GM21526 (cell line): ENCODE measurements at regions not wholly inside any gene's neighbourhood (a gene's known extent, or its start where the extent isn't known, plus 50 kb on each side); places are given as distances from the start of the nearest gene placed in this dataset.
"Not testable (repeated sequence)": the region's sequence is repeated elsewhere in the genome, so short reads cannot be mapped to it uniquely, and the experiment has no call there.

Experiments
- ATAC-seq: cut with Tn5 transposase; IDR thresholded peaks from one replicate; pipeline ENCODE4 v1.9.1; 2021; ENCODE audit warnings: moderate library complexity; ENCODE audit not compliant: unreplicated experiment, low FRiP score

DNA sequence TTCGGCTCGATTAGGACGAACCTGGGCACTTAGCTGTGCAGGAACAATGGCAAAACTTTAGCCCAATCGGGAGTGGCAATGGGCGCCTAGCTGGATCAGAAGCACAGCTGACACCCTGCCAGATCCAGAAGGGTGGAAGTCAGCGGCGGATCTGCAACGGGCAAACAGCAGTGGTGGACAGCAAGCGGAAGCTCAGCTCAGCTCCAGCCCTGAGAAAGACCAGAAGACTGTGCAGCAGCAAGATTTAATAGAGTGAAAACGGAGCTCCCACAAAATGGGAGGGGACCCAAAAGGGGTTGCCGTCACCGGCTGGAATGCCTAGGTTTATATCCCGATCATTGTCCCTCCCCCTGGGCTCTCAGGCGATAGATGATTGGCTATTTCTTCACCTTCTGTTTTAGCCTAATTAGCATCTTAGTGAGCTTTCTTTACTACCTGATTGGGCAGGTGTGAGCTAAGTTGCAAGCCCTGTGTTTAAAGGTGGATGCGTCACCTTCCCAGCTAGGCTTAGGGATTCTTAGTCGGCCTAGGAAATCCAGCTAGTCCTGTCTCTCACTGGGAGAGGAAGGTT, 1237.9 kb downstream of the CDH12 start:
- no peak for ATAC-seq

DNA sequence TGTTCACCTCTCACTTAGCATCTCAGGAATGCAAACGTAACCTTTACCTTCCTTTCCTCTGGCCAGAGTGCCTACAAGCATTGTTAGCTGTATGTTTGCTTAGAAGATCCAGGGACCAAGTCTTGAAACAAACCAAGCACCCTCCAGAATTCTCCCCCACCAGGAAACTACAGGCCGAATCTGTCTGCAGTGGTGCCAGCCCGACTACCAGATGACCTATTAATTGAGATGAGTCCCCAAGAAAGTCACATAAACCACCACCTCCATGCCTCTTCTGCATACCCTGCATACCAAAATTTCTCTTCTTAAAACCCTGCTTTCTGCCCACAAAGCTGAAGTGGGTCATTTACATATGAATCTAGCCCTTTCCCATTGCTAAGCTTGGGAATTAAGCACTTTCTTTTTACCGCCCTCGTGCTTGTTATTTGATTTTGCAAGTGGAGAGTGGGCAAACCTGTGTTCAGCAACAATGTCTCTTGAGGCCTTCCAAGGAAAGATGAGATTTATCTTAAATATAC, 1239.1 kb downstream of the CDH12 start:
- no peak for ATAC-seq

DNA sequence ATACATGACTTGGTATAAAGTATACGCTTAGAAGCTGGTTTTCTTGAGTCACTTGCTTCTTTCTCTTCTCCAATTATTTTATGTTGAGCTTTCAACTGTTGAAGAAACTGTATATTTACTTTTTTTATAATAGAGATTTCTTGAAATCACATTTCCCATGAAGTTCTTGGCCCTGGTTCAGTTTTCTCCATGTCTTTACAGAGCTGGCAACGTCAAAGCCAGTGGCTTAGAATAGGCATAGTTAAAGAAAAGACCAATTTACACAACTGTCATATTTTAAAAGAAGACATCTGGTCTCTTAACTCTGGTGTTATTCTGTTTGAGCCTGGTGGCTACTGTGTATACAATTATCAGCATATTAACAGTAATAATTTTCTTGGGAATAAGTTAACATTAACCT, 1249.3 kb downstream of the CDH12 start:
- no peak for ATAC-seq

DNA sequence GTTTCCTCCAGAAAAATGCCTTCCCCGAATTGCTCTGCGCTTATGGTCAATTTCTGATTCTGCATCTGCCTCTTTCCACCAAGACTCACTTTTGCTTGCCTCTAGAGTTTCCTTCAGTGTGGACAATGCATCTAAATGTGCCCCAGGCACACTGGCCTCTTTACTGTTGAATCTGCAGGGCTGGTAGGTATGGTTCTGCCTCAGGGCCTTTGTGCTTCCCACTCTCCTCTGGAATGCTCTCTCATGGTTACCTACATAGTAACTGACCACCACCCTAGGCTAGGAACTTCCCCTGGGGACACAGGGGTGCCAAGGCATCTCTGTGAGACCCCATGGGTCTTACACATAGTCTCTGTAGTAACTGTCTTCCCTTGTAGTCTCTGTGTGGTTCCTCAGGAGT, 1258.6 kb downstream of the CDH12 start:
- ATAC-seq: no peak

DNA sequence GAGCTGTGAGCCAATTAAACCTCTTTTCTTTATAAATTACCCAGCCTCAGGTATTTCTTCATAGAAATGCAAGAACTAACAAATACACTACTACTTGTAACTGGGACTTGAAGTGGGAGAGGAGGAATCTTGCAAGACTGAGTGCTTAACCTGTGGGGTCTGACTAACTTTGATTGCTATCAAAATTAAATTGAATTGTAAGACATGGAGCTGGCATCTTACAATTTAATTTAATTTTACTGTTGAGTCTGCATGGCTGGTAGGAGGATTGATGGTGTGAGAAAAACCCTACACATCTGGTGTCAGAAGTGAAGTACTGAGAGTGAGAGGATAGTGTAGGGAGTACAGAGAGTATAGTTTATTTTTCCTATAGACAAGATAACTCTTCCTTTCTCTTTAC, 1259.9 kb downstream of the CDH12 start:
- no peak for ATAC-seq

DNA sequence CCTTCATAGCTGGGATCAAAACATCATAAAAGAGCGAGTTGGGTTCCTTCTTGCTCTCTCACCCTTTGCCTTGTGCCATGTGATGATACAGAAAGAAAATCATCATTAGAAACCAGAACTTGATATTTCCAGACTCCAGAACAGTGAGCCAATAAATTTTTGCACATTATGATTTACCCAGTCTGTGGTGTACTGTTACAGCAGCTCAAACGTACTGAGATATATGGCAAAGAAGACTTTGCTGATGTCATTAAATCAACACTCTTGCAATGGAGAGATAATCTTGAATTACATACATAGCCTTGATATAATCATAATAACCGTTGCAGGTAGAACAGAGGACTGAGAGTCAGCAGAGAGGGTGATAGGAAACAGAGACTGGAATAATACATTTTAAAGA, 1271.6 kb downstream of the CDH12 start:
- ATAC-seq: no peak

DNA sequence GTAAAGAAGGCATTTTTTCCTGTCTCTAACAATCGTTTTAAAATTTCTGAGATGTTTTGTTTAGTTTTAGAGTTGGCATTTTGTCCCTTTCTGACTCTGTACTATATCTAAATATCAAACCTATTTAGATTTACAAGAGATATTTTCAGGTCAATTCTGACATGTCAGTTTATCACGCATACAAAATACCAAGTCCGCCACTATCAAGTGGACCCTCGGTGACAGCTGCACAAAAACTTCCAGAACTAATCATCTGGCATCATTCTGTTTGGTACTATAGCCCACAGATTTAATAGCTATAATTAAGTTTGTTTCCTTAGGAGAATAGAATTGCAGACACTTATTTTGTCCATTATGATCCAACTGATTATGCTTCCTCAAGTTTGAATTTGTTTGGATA, 1278.2 kb downstream of the CDH12 start:
- no peak for ATAC-seq

DNA sequence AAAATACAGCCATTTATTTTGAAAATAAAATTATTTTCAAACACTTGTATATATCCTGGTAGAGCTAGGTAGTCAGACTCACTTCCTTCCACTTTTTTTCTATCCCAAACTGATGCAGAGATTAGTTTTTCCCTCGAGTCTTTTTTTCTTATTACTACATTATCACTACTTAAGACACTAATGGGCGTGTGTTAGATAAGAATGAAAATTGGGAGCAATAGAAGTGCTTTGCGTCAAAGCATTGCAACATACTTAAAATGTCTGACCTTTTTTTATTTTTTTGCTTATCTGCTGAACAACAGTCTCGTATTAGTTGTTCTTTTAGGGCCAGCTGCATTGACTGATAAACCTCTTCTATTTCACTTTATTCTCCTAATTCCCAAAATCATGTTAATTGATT, 1278.7 kb downstream of the CDH12 start:
- no peak for ATAC-seq

DNA sequence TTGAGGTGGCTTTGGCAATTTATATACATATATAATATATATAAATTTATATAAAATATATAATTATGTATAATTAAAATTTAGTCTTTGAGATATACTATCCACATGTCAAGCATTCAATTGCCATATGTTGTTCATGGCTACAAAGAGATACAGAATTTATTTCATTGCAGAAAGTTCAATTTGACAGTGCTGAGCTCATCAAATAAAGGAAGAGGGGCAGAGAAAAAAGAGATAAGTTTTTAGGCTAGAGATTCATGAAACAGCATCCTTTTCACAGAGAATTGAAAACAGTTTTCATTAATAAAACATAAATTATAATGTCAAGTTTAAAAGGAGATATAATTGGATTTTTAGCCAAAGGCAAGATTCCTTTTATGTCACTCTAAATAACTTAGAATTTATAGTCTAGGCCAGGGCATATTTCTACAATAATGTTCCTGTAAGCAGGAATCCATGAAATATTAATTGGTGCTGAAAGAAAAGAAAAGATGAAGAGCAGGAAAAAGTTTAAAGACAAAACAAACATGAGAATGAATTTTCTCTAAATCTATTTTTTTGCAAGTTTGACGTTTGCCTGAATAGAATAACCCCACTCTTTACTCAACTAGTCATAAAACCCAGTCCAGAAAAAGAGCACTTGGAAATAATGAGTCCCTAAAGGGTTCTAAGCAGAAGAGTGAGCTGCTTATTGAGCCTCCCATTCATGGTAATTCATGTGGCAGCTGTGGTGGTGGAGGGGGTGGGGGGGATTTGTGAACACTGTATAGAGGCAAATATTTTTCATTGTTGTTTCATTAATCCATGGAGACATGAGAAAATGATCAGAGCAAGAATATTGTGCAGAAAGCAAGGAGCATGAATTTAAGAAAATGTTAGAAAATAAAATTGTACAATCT, 1279.5 kb downstream of the CDH12 start:
- no peak for ATAC-seq

DNA sequence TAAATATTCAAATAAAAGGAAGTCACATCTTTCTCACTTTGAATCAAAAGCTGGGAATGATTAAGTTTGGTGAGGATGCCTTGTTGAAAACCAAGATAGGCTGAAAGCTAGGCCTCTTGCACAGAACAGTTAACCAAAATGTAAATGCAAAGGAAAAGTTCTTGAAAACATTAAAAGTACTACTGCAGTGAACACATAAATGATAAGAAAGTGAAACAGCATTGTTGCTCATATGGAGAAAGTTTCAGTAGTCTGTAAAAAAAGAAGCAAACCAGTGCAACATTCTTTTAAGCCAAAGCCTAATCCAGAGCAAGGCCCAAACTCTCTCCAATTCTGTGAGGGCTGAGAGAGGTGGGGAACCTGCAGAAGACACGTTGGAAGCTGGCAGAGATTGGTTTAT, 1281.9 kb downstream of the CDH12 start:
- not testable (repeated sequence) for ATAC-seq

DNA sequence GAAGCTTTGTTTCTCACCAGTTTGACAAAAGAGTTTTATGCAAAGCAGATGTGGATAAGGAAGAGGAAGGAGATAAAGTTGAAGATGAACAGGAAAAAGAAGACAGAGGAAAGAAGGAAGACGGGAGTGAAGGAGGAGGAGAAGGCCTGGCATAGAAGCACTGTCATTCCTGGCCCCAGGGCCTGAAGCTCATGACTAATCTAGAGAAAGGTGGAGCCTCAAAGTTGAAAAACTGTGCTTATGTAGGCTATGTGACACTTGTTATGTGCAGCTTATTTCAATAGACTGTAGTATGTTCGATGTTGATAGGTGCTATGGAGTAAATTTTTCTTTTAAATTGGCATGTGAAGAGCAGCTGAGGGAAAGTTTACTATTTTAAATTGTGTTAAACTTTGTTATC, 1294.0 kb downstream of the CDH12 start:
- not testable (repeated sequence) for ATAC-seq

DNA sequence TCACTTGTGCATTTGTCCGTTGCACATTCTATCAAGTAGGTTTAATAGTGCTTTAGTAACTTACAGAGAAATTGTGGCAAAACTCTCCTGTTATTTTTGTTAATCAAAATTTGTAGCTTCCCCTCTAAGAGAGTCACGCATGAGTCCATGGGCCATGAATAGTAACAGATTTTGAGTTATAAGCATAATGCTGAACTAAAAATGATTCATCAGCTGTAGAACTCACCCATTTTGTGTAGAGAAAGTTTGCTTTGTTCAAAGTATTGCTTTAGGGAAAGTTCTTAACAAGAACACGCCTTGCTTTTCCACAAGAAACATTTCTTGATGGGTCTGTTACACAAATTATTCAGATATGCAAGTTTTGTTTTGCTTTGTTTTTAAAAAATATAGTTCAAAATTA, 1300.9 kb downstream of the CDH12 start:
- not testable (repeated sequence) for ATAC-seq

DNA sequence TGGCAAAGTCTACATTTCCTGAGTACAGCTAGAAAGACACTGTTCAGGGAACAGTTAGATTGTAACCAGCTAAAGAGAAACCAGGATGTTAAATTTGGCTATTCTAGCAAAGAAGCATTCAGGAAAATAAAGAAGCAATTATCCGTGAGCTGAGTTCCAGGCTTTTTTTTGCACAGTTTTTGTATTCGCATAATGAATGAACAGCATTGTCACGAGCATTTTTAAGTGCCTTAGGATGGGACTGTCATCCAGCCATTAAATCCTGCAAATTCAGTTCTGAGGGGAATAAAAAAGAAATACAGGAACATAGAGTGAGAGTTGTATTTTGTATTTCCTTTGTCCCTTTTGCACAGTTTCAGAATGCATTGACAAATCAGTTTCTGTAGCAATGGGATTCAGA, 1302.2 kb downstream of the CDH12 start:
- not testable (repeated sequence) for ATAC-seq

DNA sequence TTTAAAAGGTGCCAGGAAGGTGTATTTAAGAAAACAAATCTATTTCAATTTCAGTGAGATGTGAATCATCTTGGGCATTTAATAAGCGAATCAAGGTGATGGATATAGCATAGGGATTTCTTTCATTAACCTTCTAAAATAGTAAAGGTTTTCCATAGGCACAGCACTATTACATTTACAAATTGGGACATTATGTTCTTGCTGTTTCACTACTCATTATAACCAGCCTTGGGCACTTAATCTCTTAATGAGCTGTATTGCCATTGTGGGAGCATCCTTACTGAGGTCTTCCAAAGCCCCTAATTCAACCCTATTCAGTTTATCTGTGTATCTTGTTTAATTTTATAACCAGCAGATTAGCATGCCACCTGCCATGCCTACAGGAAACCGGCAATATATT, 1305.5 kb downstream of the CDH12 start:
- ATAC-seq: not testable (repeated sequence)

DNA sequence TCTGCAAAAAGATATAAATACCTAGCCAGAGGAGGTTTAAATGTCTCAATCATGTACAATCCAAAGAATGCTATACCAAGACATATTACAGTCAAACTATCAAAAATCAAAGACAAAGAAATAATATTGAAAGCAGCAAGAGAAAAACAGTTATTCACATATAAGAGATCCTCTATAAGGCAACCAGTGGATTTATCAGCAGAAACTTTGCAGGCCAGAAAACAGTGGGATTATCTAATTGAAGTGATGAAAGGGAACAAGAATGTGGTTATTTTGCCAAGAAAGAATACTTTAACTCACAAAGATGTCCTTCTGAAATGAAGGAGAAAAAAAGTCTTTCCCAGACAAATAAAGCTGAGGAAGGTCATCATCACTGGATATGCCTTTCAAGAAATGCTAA, 1318.0 kb downstream of the CDH12 start:
- ATAC-seq: not testable (repeated sequence)

DNA sequence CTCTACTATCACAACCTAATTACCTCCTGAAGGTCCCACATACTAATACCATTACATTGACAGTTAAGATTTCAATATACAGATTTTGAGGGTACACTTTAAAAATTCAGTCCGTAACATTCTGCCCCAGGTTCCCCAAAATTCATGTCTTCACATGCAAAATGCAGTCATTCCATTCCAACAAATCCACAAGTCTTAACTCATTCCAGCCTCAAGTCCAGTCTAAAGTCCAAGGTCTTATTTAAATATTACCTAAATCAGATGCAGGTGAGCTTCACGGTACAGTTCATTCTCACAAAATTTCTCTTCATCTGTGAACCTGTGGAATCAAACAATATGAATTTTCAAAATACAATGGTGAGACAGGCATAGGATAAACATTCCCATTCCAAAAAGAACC, 1332.0 kb downstream of the CDH12 start:
- not testable (repeated sequence) for ATAC-seq

DNA sequence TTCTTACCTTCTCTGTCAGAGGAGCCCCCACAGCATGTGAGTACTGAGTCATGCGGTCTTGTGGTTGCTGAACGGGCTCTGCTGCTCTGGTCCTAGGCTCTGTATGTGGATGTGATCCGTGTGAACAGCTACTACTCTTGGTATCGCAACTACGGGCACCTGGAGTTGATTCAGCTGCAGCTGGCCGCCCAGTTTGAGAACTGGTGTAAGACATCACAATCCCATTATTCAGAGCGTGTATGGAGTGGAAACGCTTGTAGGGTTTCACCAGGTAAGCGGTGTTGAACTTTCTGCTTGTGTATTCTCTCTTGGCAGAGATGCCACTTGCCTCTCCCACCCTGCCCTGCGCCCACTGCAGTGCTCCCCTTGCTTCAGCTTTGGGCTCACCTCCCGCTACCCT, 1356.2 kb downstream of the CDH12 start:
- ATAC-seq: not testable (repeated sequence)

DNA sequence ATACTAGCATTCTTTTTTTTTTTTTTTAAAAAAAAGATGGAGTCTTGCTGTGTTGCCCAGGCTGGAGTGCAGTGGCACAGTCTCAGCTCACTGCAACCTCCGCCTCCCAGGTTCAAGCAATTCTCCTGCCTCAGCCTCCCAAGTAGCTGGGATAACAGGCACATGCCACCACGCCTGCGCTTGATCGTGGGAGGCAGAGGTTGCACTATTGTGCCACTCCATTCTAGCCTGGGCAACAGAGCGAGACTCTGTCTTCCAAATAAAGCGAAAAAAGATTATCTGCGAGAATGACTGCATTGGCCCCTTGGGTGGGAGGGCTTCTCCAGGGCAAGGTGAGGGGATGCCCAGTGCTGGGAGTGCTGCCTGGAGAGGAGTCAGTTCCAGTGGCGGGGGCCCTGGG, 1357.1 kb downstream of the CDH12 start:
- ATAC-seq: not testable (repeated sequence)

DNA sequence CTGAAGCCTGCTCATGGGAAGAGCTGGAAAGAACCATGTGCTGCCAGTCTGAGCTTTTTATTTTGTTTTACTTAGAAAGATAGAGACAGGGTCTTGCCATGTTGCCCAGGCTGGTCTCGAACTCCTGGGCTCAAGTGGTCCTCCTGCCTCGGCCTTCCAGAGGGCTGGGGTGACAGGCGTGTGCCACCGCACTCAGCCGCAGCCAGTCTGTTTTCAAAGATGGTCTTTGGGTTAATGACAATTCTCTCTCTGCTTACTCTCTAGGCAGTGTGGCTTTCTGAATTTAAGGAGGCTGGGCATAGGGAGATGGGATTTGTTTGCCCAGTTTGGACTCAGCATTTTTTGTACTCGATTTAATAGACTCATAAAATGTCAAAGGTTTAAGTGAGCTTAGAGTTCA, 1357.9 kb downstream of the CDH12 start:
- ATAC-seq: not testable (repeated sequence)

DNA sequence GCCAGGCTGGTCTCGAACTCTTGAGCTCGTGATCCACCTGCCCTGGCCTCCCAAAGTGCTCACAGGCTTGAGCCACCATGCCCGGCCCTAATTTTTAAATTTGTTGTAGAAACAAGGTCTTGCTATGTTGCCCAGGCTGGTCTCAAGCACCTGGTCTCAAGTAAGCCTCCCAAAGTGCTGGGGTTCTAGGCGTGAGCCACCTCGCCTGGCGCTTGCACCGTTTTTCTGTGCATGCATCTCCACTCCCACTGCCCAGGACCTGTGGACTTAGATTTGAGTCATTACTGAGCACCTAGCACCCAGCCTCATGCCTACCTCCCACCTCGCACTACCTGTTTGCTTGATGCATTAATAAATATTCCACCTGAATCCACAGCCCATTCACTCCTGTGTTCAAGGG, 1359.1 kb downstream of the CDH12 start:
- ATAC-seq: not testable (repeated sequence)

DNA sequence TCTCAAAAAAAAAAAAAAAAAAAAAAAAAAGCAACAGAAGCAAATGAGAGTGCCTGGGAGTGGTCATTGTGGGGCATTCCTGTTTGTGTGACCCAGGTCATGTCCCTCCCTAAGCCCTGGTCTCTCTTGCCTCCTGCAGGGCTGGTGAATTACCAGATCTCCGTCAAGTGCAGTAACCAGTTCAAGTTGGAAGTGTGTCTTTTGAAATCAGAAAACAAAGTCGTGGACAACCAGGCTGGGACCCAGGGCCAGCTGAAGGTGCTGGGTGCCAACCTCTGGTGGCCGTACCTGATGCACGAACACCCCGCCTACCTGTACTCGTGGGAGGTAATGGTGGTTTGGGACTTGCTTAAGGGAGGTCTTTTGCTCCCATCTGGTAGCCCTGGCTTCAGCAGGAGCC, 1362.0 kb downstream of the CDH12 start:
- ATAC-seq: not testable (repeated sequence)

DNA sequence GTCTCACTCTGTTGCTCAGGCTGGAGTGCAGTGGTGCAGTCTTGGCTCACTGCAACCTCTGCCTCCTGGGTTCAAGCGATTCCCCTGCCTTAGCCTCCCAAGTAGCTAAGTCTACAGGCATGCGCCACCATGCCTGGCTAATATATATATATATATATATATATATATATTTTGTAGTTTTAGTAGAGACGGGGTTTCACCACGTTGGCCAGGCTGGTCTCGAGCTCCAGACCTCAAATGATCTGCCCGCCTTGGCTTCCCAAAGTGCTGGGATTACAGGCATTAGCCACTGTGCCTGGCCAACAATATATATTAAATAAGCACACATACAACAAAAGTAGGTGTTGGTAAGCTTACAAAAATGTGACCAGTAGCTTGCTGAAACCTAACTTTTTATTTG, 1364.3 kb downstream of the CDH12 start:
- not testable (repeated sequence) for ATAC-seq
